Sigmoid colon (tissue), 4 donors: ENCODE measurements at regions not wholly inside any gene's neighbourhood (a gene's known extent, or its start where the extent isn't known, plus 50 kb on each side); places are given as distances from the start of the nearest gene placed in this dataset.

ENCODE experiments used
- CTCF ChIP-seq, 4 experiments: fragments of 450-650 bp in 3 of 4; fragments of 200-600 bp in 1 of 4; IDR thresholded peaks; one replicate each; pipeline ENCODE4 v1.5.1; 2016 to 2019; ENCODE audit warnings: antibody characterized with exemption in 4 of 4, mild to moderate bottlenecking in 3 of 4, moderate library complexity in 2 of 4
- EP300 ChIP-seq, 4 donors: sonication (generic); formaldehyde crosslinking; IDR thresholded peaks; one replicate each; pipeline ENCODE4 v1.6.1; 2017; ENCODE audit warnings: antibody characterized with exemption in 4 of 4
- POLR2A ChIP-seq, 2 donors: fragments of 450-650 bp; IDR thresholded peaks; one replicate each; pipeline ENCODE4 v1.6.1; 2016; ENCODE audit warnings: antibody characterized with exemption in 2 of 2, mild to moderate bottlenecking in 2 of 2, moderate library complexity in 2 of 2

DNA sequence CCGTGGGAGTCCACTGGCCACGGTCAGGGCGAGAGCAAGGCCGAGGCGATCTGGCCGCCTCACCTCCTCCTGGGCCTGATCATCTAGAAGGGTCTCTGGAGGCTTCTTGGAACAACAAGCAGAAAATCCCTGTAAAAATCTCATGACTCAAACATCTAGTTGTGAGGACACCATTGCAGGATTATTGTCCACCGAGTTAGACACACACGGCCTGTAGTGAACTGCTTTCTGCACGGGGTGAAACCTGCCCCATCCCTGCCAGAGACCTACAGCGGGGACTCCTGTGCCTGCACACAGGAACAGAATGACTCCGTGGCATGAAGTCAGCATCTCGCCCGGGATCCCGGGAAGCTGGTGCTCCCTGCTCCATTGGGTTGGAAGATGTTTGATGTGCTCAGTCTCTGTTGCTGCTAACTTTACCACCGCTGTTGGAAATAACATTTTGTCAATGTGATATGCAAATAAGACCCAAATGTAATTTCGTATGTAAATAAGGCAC is 267.0 kb upstream of the TCERG1L start:
- TF ChIP-seq CTCF (IDR thresholded peaks at IDR 0.05) (no peak), EP300 (IDR thresholded peaks at IDR 0.05) (no peak), POLR2A (IDR thresholded peaks at IDR 0.05) (no peak)
